Endothelial cell of umbilical vein (primary cell): ENCODE measurements at regions not wholly inside any gene's neighbourhood (a gene's known extent, or its start where the extent isn't known, plus 50 kb on each side); places are given as distances from the start of the nearest gene placed in this dataset.

ENCODE experiments used
- BruUV-seq: library from RNA; stranded (reverse); fragments of 400-500 nt; replicated peaks from 2 replicates; lab custom pipeline; 2021; lab: Mats Ljungman, UMichigan
- CTCF ChIA-PET: fragments of 300-600, 350-600 bp; sonication (Branson Sonifier 250); formaldehyde crosslinking; loops from one replicate; lab custom pipeline; 2021; ENCODE audit warnings: antibody characterized with exemption, inconsistent platforms; lab: Charles Lee
- POLR2A ChIA-PET: fragments of 300-600, 350-600 bp; sonication (Branson Sonifier 250); formaldehyde crosslinking; loops from one replicate; lab custom pipeline; 2021; ENCODE audit warnings: antibody characterized with exemption, inconsistent platforms; lab: Charles Lee
- DNase-seq: peaks from one replicate; pipeline ENCODE4 v3.0.0-alpha.2; 2011; ENCODE audit warnings: low read depth, low spot score
- FAIRE-seq: peaks from 2 replicates; lab custom pipeline; 2011; peaks lifted over from hg19 to GRCh38; lab: Jason Lieb, UNC
- H2AFZ ChIP-seq: 2 replicates; pipeline ENCODE4 v1.6.0; 2012; ENCODE audit warnings: low read depth, low read length, control low read depth, inconsistent platforms
- H3K27ac ChIP-seq: 2 replicates; pipeline ENCODE4 v1.5.1; 2011; ENCODE audit warnings: low read depth, mild to moderate bottlenecking, control low read depth, low read length, moderate library complexity; ENCODE audit not compliant: insufficient read depth
- H3K27me3 ChIP-seq, 2 experiments: 2 replicates each; pipeline versions ENCODE4 v1.6.0 to v1.6.1; 2011; ENCODE audit warnings: low read length in 2 of 2, mixed read lengths in 1 of 2; ENCODE audit not compliant: control insufficient read depth in 2 of 2, insufficient read depth in 2 of 2
- H3K36me3 ChIP-seq, 2 experiments: 2 replicates in 1 of 2; 3 replicates in 1 of 2; pipeline ENCODE4 v1.5.1; 2011; ENCODE audit warnings: low read length in 2 of 2, mild to moderate bottlenecking in 1 of 2, moderate library complexity in 1 of 2; ENCODE audit not compliant: control insufficient read depth in 2 of 2, insufficient read depth in 2 of 2; ENCODE audit errors: extremely low read depth in 1 of 2
- H3K4me1 ChIP-seq: 3 replicates; pipeline ENCODE4 v1.5.1; 2011; ENCODE audit warnings: mild to moderate bottlenecking, low read length; ENCODE audit not compliant: control insufficient read depth, insufficient read depth; ENCODE audit errors: extremely low read depth
- H3K4me2 ChIP-seq: 2 replicates; pipeline ENCODE4 v1.6.1; 2011; ENCODE audit warnings: low read length, control low read depth, mixed read lengths; ENCODE audit not compliant: insufficient read depth
- H3K4me3 ChIP-seq, 3 experiments: fragments of 200-600 bp in 1 of 3; sonication (generic), shearing (Covaris generic) in 1 of 3; replicated peaks in 1 of 3; 2 replicates each; pipeline ENCODE4 v1.5.1; 2011 to 2016; ENCODE audit warnings: control low read depth in 3 of 3, low read length in 3 of 3, mild to moderate bottlenecking in 2 of 3, inconsistent platforms in 1 of 3, low read depth in 1 of 3, moderate library complexity in 1 of 3; ENCODE audit not compliant: insufficient read depth in 1 of 3
- H3K79me2 ChIP-seq: 2 replicates; pipeline ENCODE4 v1.6.0; 2012; ENCODE audit warnings: low read length, inconsistent platforms; ENCODE audit not compliant: control insufficient read depth, insufficient read depth
- H3K9ac ChIP-seq: replicated peaks from 2 replicates; pipeline ENCODE3; 2011; ENCODE audit warnings: low read length, control low read depth; ENCODE audit not compliant: insufficient read depth; ENCODE audit errors: extremely low read depth
- H3K9me1 ChIP-seq: replicated peaks from 3 replicates; pipeline ENCODE4 v1.6.0; 2011; ENCODE audit warnings: mild to moderate bottlenecking, low read length; ENCODE audit not compliant: control insufficient read depth, insufficient read depth; ENCODE audit errors: extremely low read depth
- H3K9me3 ChIP-seq: replicated peaks from 2 replicates; pipeline ENCODE4 v1.5.1; 2012; ENCODE audit warnings: low read length, inconsistent platforms; ENCODE audit not compliant: control insufficient read depth, insufficient read depth
- H4K20me1 ChIP-seq: replicated peaks from 2 replicates; pipeline ENCODE3; 2011; ENCODE audit warnings: mild to moderate bottlenecking, low read length; ENCODE audit not compliant: control insufficient read depth, insufficient read depth; ENCODE audit errors: extremely low read depth
- CTCF ChIP-seq, 2 donors: IDR thresholded peaks; 1 replicate in 1 of 2; 2 replicates in 1 of 2; pipeline ENCODE4 v1.5.1; 2011; ENCODE audit warnings: low read length in 2 of 2, mild to moderate bottlenecking in 2 of 2, moderate library complexity in 2 of 2, control low read depth in 1 of 2, inconsistent platforms in 1 of 2, low read depth in 1 of 2; ENCODE audit not compliant: insufficient read depth in 1 of 2; ENCODE audit errors: extremely low read depth in 1 of 2
- EZH2 ChIP-seq: IDR thresholded peaks from 2 replicates; pipeline ENCODE4 v1.6.1; 2012; ENCODE audit warnings: borderline replicate concordance, low read depth, mild to moderate bottlenecking, moderate library complexity, low read length, inconsistent platforms; ENCODE audit not compliant: severe bottlenecking
- FOS ChIP-seq: IDR thresholded peaks from 2 replicates; pipeline ENCODE4 v1.6.1; 2011; ENCODE audit warnings: mild to moderate bottlenecking, low read length, moderate library complexity, borderline replicate concordance; ENCODE audit not compliant: insufficient read depth
- GATA2 ChIP-seq: IDR thresholded peaks from 2 replicates; pipeline ENCODE4 v1.7.0; 2011; ENCODE audit warnings: low read depth, mild to moderate bottlenecking, moderate library complexity, mixed read lengths, low read length; ENCODE audit not compliant: insufficient read length, insufficient read depth
- JUN ChIP-seq: IDR thresholded peaks from 2 replicates; pipeline ENCODE4 v1.6.1; 2011; ENCODE audit warnings: borderline replicate concordance, low read depth; ENCODE audit not compliant: insufficient read length, insufficient read depth
- MAX ChIP-seq: IDR thresholded peaks from 2 replicates; pipeline ENCODE4 v1.6.1; 2011; ENCODE audit not compliant: insufficient read depth, insufficient read length
- MYC ChIP-seq: IDR thresholded peaks from one replicate; pipeline ENCODE4 v1.6.1; 2011; ENCODE audit warnings: mild to moderate bottlenecking, low read depth, low read length
- POLR2A ChIP-seq: IDR thresholded peaks from 2 replicates; pipeline ENCODE4 v1.6.1; 2012; ENCODE audit warnings: low read depth, mild to moderate bottlenecking, control low read depth, low read length
- POLR2AphosphoS5 ChIP-seq: IDR thresholded peaks from 2 replicates; pipeline ENCODE4 v1.6.1; 2012; ENCODE audit warnings: low read depth, mild to moderate bottlenecking, control low read depth, low read length, moderate library complexity; ENCODE audit not compliant: insufficient read depth
- dilution Hi-C: fragments of 300-500 bp; cut with MboI; formaldehyde crosslinking; loops from one replicate; pipeline ENCODE4 v1.15.0; 2019; ENCODE audit warnings: low sequenced_read_pairs; ENCODE audit not compliant: extremely low pct_ligation_motif_present
- intact Hi-C: fragments of 100-400 bp; cut with micrococcal nuclease; formaldehyde crosslinking; loops from one replicate; pipeline ENCODE4 v1.10.0; 2022

- intact Hi-C loops (no loop called here), dilution Hi-C loops (no loop called here)
- no peak overlapping the region for H2AFZ ChIP-seq
- POLR2A ChIA-PET = no interaction called here
- BruUV-seq = no TSS peak
- no peaks in the 10 kb centered on the region for H3K36me3 ChIP-seq
- no peaks in the 10 kb centered on the region for H3K9me3 ChIP-seq
- no peak for FAIRE-seq
- H3K9me1 ChIP-seq = no peaks in the 10 kb centered on the region
- no peaks in the 10 kb centered on the region for H4K20me1 ChIP-seq
- H3K4me3 ChIP-seq = no peak overlapping the region
- no peak overlapping the region for H3K4me2 ChIP-seq
- H3K4me1 ChIP-seq = no peaks in the 10 kb centered on the region
- CTCF ChIA-PET = no interaction called here
- H3K79me2 ChIP-seq = no peaks in the 10 kb centered on the region
- H3K27me3 ChIP-seq = no peaks in the 10 kb centered on the region
- TF ChIP-seq JUN = no peak
- TF ChIP-seq EZH2 = no peak
- no peak for TF ChIP-seq FOS
- no peak for TF ChIP-seq GATA2
- no peak for TF ChIP-seq CTCF (IDR thresholded peaks at IDR 0.05; ENCODE audit: extremely low read depth in 1 of 2, insufficient read depth in 1 of 2, low read depth in 1 of 2, low read length in 2 of 2)
- no peak for TF ChIP-seq MYC
- TF ChIP-seq MAX = no peak
- TF ChIP-seq POLR2A = no peak
- TF ChIP-seq POLR2AphosphoS5 = no peak
- H3K27ac ChIP-seq = no peak overlapping the region
- no peak for DNase-seq
- H3K9ac ChIP-seq = no peak overlapping the region
Measured at GRCh38 chr2:226199555-226199954, 600.1 kb downstream of the IRS1 start.
